Activated CD4-positive, alpha-beta memory T cell treated with anti-CD3 and anti-CD28 coated beads for 36 hours (primary cell): ENCODE measurements at regions not wholly inside any gene's neighbourhood (a gene's known extent, or its start where the extent isn't known, plus 50 kb on each side); places are given as distances from the start of the nearest gene placed in this dataset.

ENCODE experiments used
- CTCF ChIA-PET: fragments of 350-600 bp; sonication (Branson Sonifier 250); formaldehyde crosslinking; loops from one replicate; lab custom pipeline; 2021; ENCODE audit warnings: antibody characterized with exemption, inconsistent platforms; lab: Charles Lee
- POLR2A ChIA-PET: fragments of 350-600 bp; sonication (Branson Sonifier 250); formaldehyde crosslinking; loops from one replicate; lab custom pipeline; 2021; ENCODE audit warnings: antibody characterized with exemption; lab: Charles Lee
- DNase-seq: peaks from one replicate; pipeline ENCODE4 v3.0.0-alpha.2; 2020
- H3K27ac Mint-ChIP-seq: one replicate; pipeline ENCODE4 v1.8.0; 2021; ENCODE audit warnings: mixed read lengths
- H3K27me3 Mint-ChIP-seq: one replicate; pipeline ENCODE4 v1.8.0; 2021; ENCODE audit warnings: mixed read lengths
- H3K36me3 Mint-ChIP-seq: one replicate; pipeline ENCODE4 v1.8.0; 2021; ENCODE audit warnings: mixed read lengths
- H3K4me1 Mint-ChIP-seq: one replicate; pipeline ENCODE4 v1.8.0; 2021; ENCODE audit warnings: low read depth, mixed read lengths
- H3K4me3 Mint-ChIP-seq: one replicate; pipeline ENCODE4 v1.8.0; 2021; ENCODE audit warnings: mild to moderate bottlenecking, mixed read lengths
- H3K9me3 Mint-ChIP-seq: one replicate; pipeline ENCODE4 v1.8.0; 2021; ENCODE audit warnings: mixed read lengths
- intact Hi-C: fragments of 100-400 bp; cut with micrococcal nuclease; formaldehyde crosslinking; loops from one replicate; pipeline ENCODE4 v1.15.1; 2023

GRCh38 chr7:101691822-101692384 lies 62.8 kb upstream of the MYL10 start:
- Mint-ChIP-seq H3K4me1 (no peaks in the 10 kb centered on the region), H3K27ac (no peak overlapping the region), H3K36me3 (no peaks in the 10 kb centered on the region), H3K9me3 (no peaks in the 10 kb centered on the region), H3K4me3 (no peak overlapping the region), H3K27me3 (peaks cover 6% of the 10 kb centered on the region)
- no peak for DNase-seq
- POLR2A ChIA-PET: no interaction called here
- intact Hi-C loops: no loop called here
- CTCF ChIA-PET: no interaction called here

DNA sequence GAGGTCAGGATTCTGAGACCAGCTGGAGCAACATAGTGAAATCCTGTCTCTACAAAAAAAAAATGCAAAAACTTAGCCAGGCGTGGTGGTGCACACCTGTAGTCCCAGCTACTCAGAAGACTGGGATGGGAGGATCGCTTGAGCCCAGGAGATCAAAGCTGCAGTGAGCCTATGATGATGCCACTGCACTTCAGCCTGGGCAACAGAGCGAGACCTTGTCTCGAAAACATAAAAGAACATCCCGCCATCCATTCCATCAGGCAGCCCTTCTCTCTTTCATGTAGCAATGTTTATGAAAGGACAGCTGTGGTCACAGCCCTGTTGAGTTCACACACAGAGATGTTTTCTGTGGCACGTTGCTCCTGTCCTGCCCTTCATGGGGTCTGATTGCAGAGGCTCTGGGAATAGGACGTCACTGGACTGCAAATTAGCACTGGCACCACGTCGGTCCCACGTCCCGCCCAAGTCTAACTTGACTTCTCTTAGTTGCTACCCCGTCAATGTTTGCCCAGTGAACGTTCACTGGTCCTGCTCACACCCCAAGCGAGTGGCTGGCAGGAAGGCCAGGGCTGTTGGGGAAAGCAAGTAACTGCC lies 64.5 kb upstream of the MYL10 start:
- Mint-ChIP-seq H3K27me3 (peaks cover 6% of the 10 kb centered on the region), H3K9me3 (no peaks in the 10 kb centered on the region), H3K4me3 (no peak overlapping the region), H3K27ac (no peak overlapping the region), H3K4me1 (no peaks in the 10 kb centered on the region), H3K36me3 (no peaks in the 10 kb centered on the region)
- intact Hi-C loops: no loop called here
- DNase-seq: no peak
- ChIA-PET POLR2A (interaction anchor here (0.7 kb wide), 1 partner anchor 458 kb away, joined by 3 read pairs; no protein-coding TSS in a partner anchor), CTCF (no interaction called here)

DNA sequence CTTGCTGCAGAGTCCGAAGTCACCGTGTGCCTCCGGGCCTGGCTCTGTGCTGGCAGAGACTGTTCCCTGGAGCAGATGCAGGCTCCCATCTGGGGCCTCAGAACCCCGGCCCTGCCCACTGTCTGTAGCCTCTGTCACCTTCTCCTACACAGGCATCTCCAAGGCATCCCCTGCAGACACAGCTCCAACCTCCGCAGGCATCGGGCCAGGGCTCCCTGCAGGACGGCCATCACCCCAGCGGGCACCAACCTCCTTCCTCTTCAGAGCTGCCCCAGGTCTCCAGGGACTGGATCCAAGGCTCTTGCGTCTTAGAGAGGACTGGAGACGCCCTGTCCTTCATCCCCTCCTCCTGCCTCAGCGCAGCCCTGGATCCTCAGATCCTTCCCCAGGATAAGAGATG lies 69.9 kb upstream of the MYL10 start:
- DNase-seq: no peak
- POLR2A ChIA-PET: no interaction called here
- H3K4me3 Mint-ChIP-seq: no peak overlapping the region
- intact Hi-C loops: no loop called here
- peaks cover 5% of the 10 kb centered on the region for H3K27me3 Mint-ChIP-seq
- CTCF ChIA-PET: no interaction called here
- H3K27ac Mint-ChIP-seq: no peak overlapping the region
- no peaks in the 10 kb centered on the region for H3K9me3 Mint-ChIP-seq
- no peaks in the 10 kb centered on the region for H3K36me3 Mint-ChIP-seq
- no peaks in the 10 kb centered on the region for H3K4me1 Mint-ChIP-seq

DNA sequence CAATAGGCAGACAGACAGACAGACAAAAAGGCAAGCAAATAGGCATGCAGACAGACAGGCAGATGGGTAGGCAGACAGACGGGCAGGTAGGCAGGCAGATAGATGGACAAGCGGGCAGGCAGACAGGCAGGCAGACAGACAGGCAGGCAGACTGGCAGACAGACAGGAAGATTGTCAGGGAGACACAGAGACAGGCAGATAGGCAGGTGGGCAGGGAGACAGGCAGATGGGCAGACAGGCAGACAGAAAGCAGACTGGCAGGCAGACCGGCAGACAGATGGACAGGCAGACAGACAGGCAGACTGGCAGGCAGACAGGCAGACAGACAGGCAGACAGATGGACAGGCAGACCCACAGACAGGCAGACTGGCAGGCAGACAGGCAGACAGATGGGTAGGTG lies 70.3 kb upstream of the MYL10 start:
- Mint-ChIP-seq H3K36me3 (no peaks in the 10 kb centered on the region), H3K27ac (no peak overlapping the region), H3K27me3 (peaks cover 5% of the 10 kb centered on the region), H3K4me3 (no peak overlapping the region), H3K4me1 (no peaks in the 10 kb centered on the region), H3K9me3 (no peaks in the 10 kb centered on the region)
- DNase-seq: no peak
- ChIA-PET CTCF (no interaction called here), POLR2A (no interaction called here)
- intact Hi-C loops: no loop called here

DNA sequence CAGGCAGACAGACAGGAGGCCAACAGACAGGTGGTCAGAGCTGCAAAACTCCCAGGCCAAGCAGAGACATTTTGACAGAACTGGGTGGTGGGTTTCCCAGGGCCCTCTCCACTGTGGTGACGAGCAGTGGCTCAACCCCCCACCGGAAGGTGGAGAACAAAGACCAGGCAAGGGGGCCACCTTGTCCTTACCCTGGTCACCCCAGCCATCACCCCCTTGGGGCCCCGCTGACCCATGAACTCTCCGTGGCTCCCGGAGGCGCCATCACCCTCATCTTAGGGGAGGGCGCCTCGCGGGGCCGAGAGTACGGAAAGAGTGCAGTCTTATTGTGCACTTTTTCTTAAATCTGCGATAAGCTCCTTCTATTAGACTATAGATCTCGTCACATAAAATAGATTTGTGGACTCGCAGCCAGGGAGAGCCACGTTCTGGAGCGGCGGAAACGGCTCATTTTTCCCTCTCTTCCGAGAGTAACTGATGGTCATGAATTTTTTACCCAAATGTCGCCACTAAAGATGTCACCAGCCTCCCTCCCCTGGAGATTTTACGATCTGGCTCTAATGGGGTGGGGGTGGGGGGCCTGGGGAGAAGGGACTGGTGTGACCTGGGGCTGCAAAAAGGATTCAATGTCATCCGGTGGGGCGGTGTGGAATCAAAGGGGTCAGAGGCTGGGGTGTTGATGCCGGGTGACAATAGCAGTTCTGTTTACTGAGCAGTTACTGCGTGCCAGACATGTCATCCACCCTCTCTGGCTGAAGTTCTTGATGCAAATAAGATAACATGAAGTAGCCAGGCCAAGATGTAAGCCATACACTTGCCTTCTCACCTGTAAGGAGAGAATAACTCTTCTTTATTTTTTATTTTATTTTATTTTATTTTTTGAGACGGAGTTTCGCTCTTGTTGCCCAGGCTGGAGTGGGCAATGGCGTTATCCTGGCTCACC lies 71.1 kb upstream of the MYL10 start:
- intact Hi-C loops: no loop called here
- H3K4me3 Mint-ChIP-seq: no peak overlapping the region
- H3K36me3 Mint-ChIP-seq: no peaks in the 10 kb centered on the region
- no peaks in the 10 kb centered on the region for H3K9me3 Mint-ChIP-seq
- DNase-seq: no peak
- ChIA-PET POLR2A (no interaction called here), CTCF (no interaction called here)
- no peaks in the 10 kb centered on the region for H3K4me1 Mint-ChIP-seq
- H3K27ac Mint-ChIP-seq: no peak overlapping the region
- peaks cover 5% of the 10 kb centered on the region for H3K27me3 Mint-ChIP-seq

- Mint-ChIP-seq H3K4me3 (no peak overlapping the region), H3K27ac (no peak overlapping the region), H3K27me3 (peaks cover 3% of the 10 kb centered on the region), H3K36me3 (no peaks in the 10 kb centered on the region), H3K4me1 (no peaks in the 10 kb centered on the region), H3K9me3 (no peaks in the 10 kb centered on the region)
- ChIA-PET POLR2A (no interaction called here), CTCF (no interaction called here)
- DNase-seq: no peak
- intact Hi-C loops: no loop called here
Measured at GRCh38 chr7:101701153-101701794, 72.2 kb upstream of the MYL10 start.

- no peak for DNase-seq
- peaks cover 2% of the 10 kb centered on the region for H3K27me3 Mint-ChIP-seq
- H3K27ac Mint-ChIP-seq: no peak overlapping the region
- ChIA-PET CTCF (no interaction called here), POLR2A (no interaction called here)
- intact Hi-C loops: no loop called here
- no peaks in the 10 kb centered on the region for H3K36me3 Mint-ChIP-seq
- H3K4me1 Mint-ChIP-seq: no peaks in the 10 kb centered on the region
- no peaks in the 10 kb centered on the region for H3K9me3 Mint-ChIP-seq
- no peak overlapping the region for H3K4me3 Mint-ChIP-seq
Measured at GRCh38 chr7:101702362-101702850, 73.3 kb upstream of the MYL10 start.

DNA sequence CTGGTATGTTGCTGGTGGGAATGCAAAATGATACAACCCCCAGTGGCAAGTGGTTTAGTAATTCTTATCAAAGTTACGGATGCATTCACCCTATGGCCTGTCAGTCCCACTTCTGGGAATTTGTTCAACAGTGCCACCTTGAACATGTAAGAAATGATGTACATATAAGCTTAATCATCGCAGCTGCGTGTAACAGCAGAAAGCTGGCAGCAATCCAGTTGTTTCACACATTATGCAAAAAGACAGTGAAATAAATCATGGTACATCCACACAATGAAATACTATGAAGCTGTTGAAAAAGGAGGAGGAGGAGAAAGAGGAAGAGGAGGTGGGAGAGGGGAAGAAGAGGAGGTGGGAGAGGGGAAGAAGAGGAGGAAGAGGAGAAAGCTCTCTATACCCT lies 76.2 kb upstream of the MYL10 start:
- POLR2A ChIA-PET: no interaction called here
- H3K27me3 Mint-ChIP-seq: no peaks in the 10 kb centered on the region
- no peak overlapping the region for H3K27ac Mint-ChIP-seq
- no peak for DNase-seq
- no peak overlapping the region for H3K4me3 Mint-ChIP-seq
- intact Hi-C loops: no loop called here
- CTCF ChIA-PET: no interaction called here
- H3K4me1 Mint-ChIP-seq: no peaks in the 10 kb centered on the region
- H3K9me3 Mint-ChIP-seq: no peaks in the 10 kb centered on the region
- H3K36me3 Mint-ChIP-seq: no peaks in the 10 kb centered on the region

DNA sequence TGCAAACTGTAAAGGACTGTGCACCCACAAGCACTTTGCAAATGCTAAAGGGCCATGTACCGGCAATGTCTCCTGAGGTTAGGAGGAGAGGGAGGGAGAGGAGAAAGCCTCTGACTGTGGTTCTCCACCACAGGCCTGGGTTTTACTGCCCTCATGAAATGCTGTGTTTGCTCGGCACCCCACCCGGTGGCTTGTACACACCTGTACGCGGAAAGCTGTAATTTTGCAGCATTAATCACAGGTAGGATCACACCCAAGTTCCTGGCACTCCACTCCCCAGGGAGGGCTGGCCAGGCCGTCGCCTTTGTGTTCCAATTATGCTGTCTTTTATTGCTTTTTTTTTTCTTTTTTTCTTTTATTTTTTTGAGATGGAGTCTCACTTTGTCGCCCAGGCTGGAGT lies 78.5 kb upstream of the MYL10 start:
- ChIA-PET POLR2A (no interaction called here), CTCF (no interaction called here)
- Mint-ChIP-seq H3K27me3 (no peaks in the 10 kb centered on the region), H3K27ac (no peak overlapping the region), H3K9me3 (no peaks in the 10 kb centered on the region), H3K4me1 (no peaks in the 10 kb centered on the region), H3K36me3 (no peaks in the 10 kb centered on the region), H3K4me3 (no peak overlapping the region)
- intact Hi-C loops: no loop called here
- DNase-seq: no peak

DNA sequence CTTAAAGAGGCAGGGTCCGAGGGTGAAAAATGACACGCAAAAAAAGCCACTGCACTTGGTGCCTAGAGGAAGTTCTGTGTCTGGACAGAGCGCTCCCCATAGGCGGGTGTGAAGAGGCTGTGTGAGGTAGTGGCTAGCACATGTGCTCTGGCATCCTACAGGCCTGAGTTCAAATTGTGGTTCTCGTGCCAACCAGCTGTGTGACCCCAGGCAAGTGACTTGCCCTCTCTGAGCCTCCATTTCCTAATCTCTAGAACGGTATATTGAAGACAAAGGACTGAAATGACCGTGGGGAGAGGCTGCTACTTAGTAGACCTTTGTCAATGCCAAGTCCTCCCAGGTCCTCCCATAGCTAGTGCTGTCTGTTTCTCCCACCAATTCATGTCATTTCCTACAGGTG lies 79.1 kb upstream of the MYL10 start:
- Mint-ChIP-seq H3K4me1 (no peaks in the 10 kb centered on the region), H3K9me3 (no peaks in the 10 kb centered on the region), H3K36me3 (no peaks in the 10 kb centered on the region), H3K27ac (no peak overlapping the region), H3K27me3 (no peaks in the 10 kb centered on the region), H3K4me3 (no peak overlapping the region)
- intact Hi-C loops: no loop called here
- no peak for DNase-seq
- POLR2A ChIA-PET: no interaction called here
- CTCF ChIA-PET: no interaction called here

GRCh38 chr7:101712652-101713051 lies 83.6 kb upstream of the MYL10 start:
- intact Hi-C loops: no loop called here
- Mint-ChIP-seq H3K4me1 (no peaks in the 10 kb centered on the region), H3K27ac (no peak overlapping the region), H3K9me3 (no peaks in the 10 kb centered on the region), H3K36me3 (no peaks in the 10 kb centered on the region), H3K27me3 (no peaks in the 10 kb centered on the region), H3K4me3 (no peak overlapping the region)
- POLR2A ChIA-PET: no interaction called here
- CTCF ChIA-PET: no interaction called here
- no peak for DNase-seq

GRCh38 chr7:101714097-101714496 lies 85.0 kb upstream of the MYL10 start:
- Mint-ChIP-seq H3K27me3 (no peaks in the 10 kb centered on the region), H3K4me3 (no peak overlapping the region), H3K36me3 (no peaks in the 10 kb centered on the region), H3K4me1 (no peaks in the 10 kb centered on the region), H3K9me3 (no peaks in the 10 kb centered on the region), H3K27ac (no peak overlapping the region)
- POLR2A ChIA-PET: no interaction called here
- DNase-seq: no peak
- intact Hi-C loops: no loop called here
- CTCF ChIA-PET: no interaction called here
